ENCODE measurements at regions not wholly inside any gene's neighbourhood (a gene's known extent, or its start where the extent isn't known, plus 50 kb on each side); places are given as distances from the start of the nearest gene placed in this dataset.

DNA sequence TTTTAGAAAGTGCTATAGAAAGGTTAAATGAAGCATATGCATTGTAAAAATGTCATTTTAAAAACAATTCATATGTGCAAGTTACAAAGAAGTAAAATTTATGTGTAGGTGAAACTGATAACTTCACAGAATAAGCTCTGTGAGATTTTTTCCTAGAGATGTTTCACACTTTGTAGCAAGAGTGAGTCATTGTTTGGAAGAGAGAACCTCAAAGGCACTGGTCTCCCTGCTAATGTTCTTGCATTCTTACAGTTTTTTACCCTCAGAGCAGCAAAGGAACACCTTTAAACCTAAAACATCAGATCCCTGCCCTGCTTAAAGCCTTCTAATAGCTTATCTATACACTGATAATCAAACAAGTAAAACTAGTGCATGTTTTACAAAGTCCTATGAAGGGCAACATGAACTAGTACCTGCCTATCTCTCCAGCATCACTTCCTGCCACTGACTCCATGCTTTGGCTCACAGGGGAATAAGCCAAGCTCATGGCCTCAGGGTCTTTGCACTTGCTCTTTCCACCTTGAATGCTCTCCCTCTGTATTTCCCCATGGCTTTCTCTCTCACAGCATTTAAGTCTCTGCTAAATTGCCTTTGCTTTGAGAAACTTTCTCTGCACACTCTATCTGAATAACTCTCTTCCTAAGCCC lies 997.0 kb downstream of the GATA3 start:
- TF ChIP-seq CTCF (IDR thresholded peaks at IDR 0.05) (no peak), POLR2A (IDR thresholded peaks at IDR 0.05) (no peak)
